ENCODE measurements at regions not wholly inside any gene's neighbourhood (a gene's known extent, or its start where the extent isn't known, plus 50 kb on each side); places are given as distances from the start of the nearest gene placed in this dataset.

- TF ChIP-seq CTCF (IDR thresholded peaks at IDR 0.05; ENCODE audit: low read depth, low read length, poor library complexity, severe bottlenecking) (peak; percentile 33), EZH2phosphoT487 (IDR thresholded peaks at IDR 0.05; ENCODE audit: borderline replicate concordance, low read length) (no peak)
These were observed 153.0 kb upstream of the DIO2 start for GRCh38 chr14:80364274-80364673.

Data from DOHH2 (cell line).